Keratinocyte (primary cell): ENCODE measurements at regions not wholly inside any gene's neighbourhood (a gene's known extent, or its start where the extent isn't known, plus 50 kb on each side); places are given as distances from the start of the nearest gene placed in this dataset.

Source experiments
- DNase-seq: peaks from one replicate; pipeline ENCODE4 v3.0.0-alpha.2; 2011; ENCODE audit warnings: low read depth, missing footprints, low spot score
- FAIRE-seq: peaks from 2 replicates; lab custom pipeline; 2011; peaks lifted over from hg19 to GRCh38; lab: Jason Lieb, UNC
- H2AFZ ChIP-seq: 2 replicates; pipeline ENCODE4 v1.6.0; 2012; ENCODE audit warnings: low read length, control low read depth, inconsistent platforms; ENCODE audit not compliant: control insufficient read depth
- H3K27ac ChIP-seq: 2 replicates; pipeline ENCODE4 v1.5.1; 2011; ENCODE audit warnings: low read length; ENCODE audit not compliant: control insufficient read depth, insufficient read depth
- H3K27me3 ChIP-seq: 3 replicates; pipeline ENCODE4 v1.6.0; 2011; ENCODE audit warnings: low read length; ENCODE audit not compliant: control insufficient read depth, insufficient read depth; ENCODE audit errors: extremely low read depth
- H3K36me3 ChIP-seq, 2 experiments: 2 replicates in 1 of 2; 3 replicates in 1 of 2; pipeline ENCODE4 v1.5.1; 2011; ENCODE audit warnings: low read length in 2 of 2, mild to moderate bottlenecking in 1 of 2; ENCODE audit not compliant: control insufficient read depth in 2 of 2, insufficient read depth in 2 of 2; ENCODE audit errors: extremely low read depth in 1 of 2
- H3K4me1 ChIP-seq: 3 replicates; pipeline ENCODE4 v1.5.1; 2011; ENCODE audit warnings: low read length; ENCODE audit not compliant: control insufficient read depth, insufficient read depth; ENCODE audit errors: extremely low read depth
- H3K4me2 ChIP-seq: 3 replicates; pipeline ENCODE4 v1.6.0; 2011; ENCODE audit warnings: low read depth, low read length; ENCODE audit not compliant: control insufficient read depth, insufficient read depth; ENCODE audit errors: extremely low read depth
- H3K4me3 ChIP-seq, 3 experiments: fragments of 200-600 bp in 1 of 3; sonication (generic) in 1 of 3; 2 replicates in 2 of 3; 3 replicates in 1 of 3; pipeline ENCODE4 v1.5.1; 2011 to 2016; ENCODE audit warnings: low read length in 3 of 3, mild to moderate bottlenecking in 3 of 3, control low read depth in 2 of 3, inconsistent platforms in 1 of 3, low read depth in 1 of 3, mixed read lengths in 1 of 3, mixed run types in 1 of 3, moderate library complexity in 1 of 3; ENCODE audit not compliant: control insufficient read depth in 2 of 3, insufficient read depth in 2 of 3; ENCODE audit errors: extremely low read depth in 1 of 3
- H3K79me2 ChIP-seq: 2 replicates; pipeline ENCODE4 v1.6.0; 2012; ENCODE audit warnings: low read length; ENCODE audit not compliant: control insufficient read depth, insufficient read depth
- H3K9ac ChIP-seq: 3 replicates; pipeline ENCODE4 v1.6.0; 2011; ENCODE audit warnings: low read length; ENCODE audit not compliant: control insufficient read depth, insufficient read depth; ENCODE audit errors: extremely low read depth
- H3K9me1 ChIP-seq: 3 replicates; pipeline ENCODE4 v1.6.0; 2011; ENCODE audit warnings: low read length; ENCODE audit not compliant: control insufficient read depth, insufficient read depth; ENCODE audit errors: extremely low read depth
- H3K9me3 ChIP-seq: 2 replicates; pipeline ENCODE4 v1.5.1; 2012; ENCODE audit warnings: low read depth, low read length; ENCODE audit not compliant: control insufficient read depth
- H4K20me1 ChIP-seq: 3 replicates; pipeline ENCODE4 v1.6.0; 2011; ENCODE audit warnings: low read length; ENCODE audit not compliant: control insufficient read depth, insufficient read depth; ENCODE audit errors: extremely low read depth
- EZH2 ChIP-seq: IDR thresholded peaks from one replicate; pipeline ENCODE4 v1.6.1; 2012; ENCODE audit warnings: inconsistent platforms, mild to moderate bottlenecking, low read length, moderate library complexity
- dilution Hi-C: fragments of 300-500 bp; cut with MboI; formaldehyde crosslinking; loops from one replicate; pipeline ENCODE4 v1.7.0; 2020; ENCODE audit warnings: low sequenced_read_pairs; ENCODE audit not compliant: extremely low pct_ligation_motif_present
- TF ChIP-seq, protein P1 (sequence below), 3 experiments: IDR thresholded peaks in 1 of 3; conservative IDR thresholded peaks in 1 of 3; optimal IDR thresholded peaks in 1 of 3; 2 replicates in 2 of 3; 3 replicates in 1 of 3; pipeline versions ENCODE3 to v1.5.1; 2011; ENCODE audit warnings: low read length in 3 of 3, mild to moderate bottlenecking in 3 of 3, moderate library complexity in 2 of 3, control low read depth in 1 of 3, inconsistent platforms in 1 of 3; ENCODE audit not compliant: insufficient read depth in 2 of 3; ENCODE audit errors: extremely low read depth in 1 of 3

GRCh38 chr2:240346015-240346752 lies 89.3 kb upstream of the GPC1 start:
- Histone ChIP-seq H3K4me3 (no peak overlapping the region), H3K9me1 (no peaks in the 10 kb centered on the region), H3K4me2 (no peak overlapping the region), H4K20me1 (no peaks in the 10 kb centered on the region), H3K9me3 (peaks cover 3% of the 10 kb centered on the region), H3K9ac (no peak overlapping the region), H2AFZ (no peak overlapping the region), H3K27me3 (peaks cover 14% of the 10 kb centered on the region), H3K79me2 (no peaks in the 10 kb centered on the region), H3K27ac (no peak overlapping the region), H3K4me1 (no peaks in the 10 kb centered on the region), H3K36me3 (no peaks in the 10 kb centered on the region)
- no peak for TF ChIP-seq EZH2
- TF ChIP-seq, protein P1, sequence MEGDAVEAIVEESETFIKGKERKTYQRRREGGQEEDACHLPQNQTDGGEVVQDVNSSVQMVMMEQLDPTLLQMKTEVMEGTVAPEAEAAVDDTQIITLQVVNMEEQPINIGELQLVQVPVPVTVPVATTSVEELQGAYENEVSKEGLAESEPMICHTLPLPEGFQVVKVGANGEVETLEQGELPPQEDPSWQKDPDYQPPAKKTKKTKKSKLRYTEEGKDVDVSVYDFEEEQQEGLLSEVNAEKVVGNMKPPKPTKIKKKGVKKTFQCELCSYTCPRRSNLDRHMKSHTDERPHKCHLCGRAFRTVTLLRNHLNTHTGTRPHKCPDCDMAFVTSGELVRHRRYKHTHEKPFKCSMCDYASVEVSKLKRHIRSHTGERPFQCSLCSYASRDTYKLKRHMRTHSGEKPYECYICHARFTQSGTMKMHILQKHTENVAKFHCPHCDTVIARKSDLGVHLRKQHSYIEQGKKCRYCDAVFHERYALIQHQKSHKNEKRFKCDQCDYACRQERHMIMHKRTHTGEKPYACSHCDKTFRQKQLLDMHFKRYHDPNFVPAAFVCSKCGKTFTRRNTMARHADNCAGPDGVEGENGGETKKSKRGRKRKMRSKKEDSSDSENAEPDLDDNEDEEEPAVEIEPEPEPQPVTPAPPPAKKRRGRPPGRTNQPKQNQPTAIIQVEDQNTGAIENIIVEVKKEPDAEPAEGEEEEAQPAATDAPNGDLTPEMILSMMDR (optimal IDR thresholded peaks at IDR 0.05 in 1 of 3, IDR thresholded peaks at IDR 0.05 in 1 of 3, conservative IDR thresholded peaks at IDR 0.05 in 1 of 3; ENCODE audit: extremely low read depth in 1 of 3, insufficient read depth in 2 of 3, low read length in 3 of 3), result no peak
- no peak for FAIRE-seq
- DNase-seq, result no peak
- dilution Hi-C loops, result no loop called here

DNA sequence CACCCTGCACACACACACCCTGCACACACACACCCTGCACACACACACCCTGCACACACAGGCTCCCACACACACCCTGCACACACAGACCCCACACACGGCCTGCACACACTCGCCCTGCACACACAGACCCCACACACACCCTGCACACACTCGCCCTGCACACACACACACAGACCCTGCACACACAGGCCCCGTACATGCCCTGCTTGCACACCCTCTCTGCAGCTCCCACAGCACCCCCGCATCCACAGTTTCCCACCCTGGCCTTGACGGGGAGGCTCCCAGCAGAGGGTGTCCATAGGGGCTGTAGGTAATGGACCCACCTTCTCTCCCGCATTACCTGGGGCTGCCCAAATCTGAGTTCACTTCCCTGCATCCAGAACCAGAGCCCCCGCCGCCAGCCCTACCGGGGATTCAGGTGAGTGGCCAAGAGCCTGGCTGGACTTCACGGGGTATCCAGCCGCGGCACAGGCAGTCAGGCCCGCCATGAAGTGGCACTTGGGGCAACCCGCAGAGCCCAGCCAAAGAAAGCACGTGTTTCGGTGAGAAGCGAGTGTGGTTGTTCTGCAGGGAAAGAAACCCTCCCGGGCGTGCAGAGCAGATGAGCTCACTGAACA lies 88.6 kb upstream of the GPC1 start:
- dilution Hi-C loops, result no loop called here

More for the DNA sequence above, 88.6 kb upstream of the GPC1 start:
- H3K9me3 ChIP-seq, result peaks cover 3% of the 10 kb centered on the region
- H3K36me3 ChIP-seq, result no peaks in the 10 kb centered on the region
- DNase-seq (no peak), FAIRE-seq (no peak)
- peaks cover 20% of the 10 kb centered on the region for H3K27me3 ChIP-seq
- H4K20me1 ChIP-seq, result no peaks in the 10 kb centered on the region
- no peak overlapping the region for H3K4me3 ChIP-seq
- H3K4me2 ChIP-seq, result no peak overlapping the region
- TF ChIP-seq EZH2, result no peak
- TF ChIP-seq, protein P1 (optimal IDR thresholded peaks at IDR 0.05 in 1 of 3, IDR thresholded peaks at IDR 0.05 in 1 of 3, conservative IDR thresholded peaks at IDR 0.05 in 1 of 3; ENCODE audit: extremely low read depth in 1 of 3, insufficient read depth in 2 of 3, low read length in 3 of 3), result no peak
- H3K9me1 ChIP-seq, result no peaks in the 10 kb centered on the region
- no peaks in the 10 kb centered on the region for H3K4me1 ChIP-seq
- H3K79me2 ChIP-seq, result no peaks in the 10 kb centered on the region
- H3K9ac ChIP-seq, result no peak overlapping the region
- H2AFZ ChIP-seq, result no peak overlapping the region
- no peak overlapping the region for H3K27ac ChIP-seq
